OCI-LY1 (cell line): ENCODE measurements at regions not wholly inside any gene's neighbourhood (a gene's known extent, or its start where the extent isn't known, plus 50 kb on each side); places are given as distances from the start of the nearest gene placed in this dataset.

ENCODE experiments used
- H2AFZ ChIP-seq: fragments of 200-600 bp; sonication (generic), shearing (Covaris generic); 2 replicates; pipeline ENCODE4 v1.6.0; 2014; ENCODE audit warnings: antibody characterized with exemption, mild to moderate bottlenecking, low read length
- H3F3A ChIP-seq: fragments of 200-600 bp; sonication (generic), shearing (Covaris generic); 2 replicates; pipeline ENCODE4 v1.6.0; 2014; ENCODE audit warnings: mild to moderate bottlenecking, antibody characterized with exemption, low read length, moderate library complexity; ENCODE audit not compliant: insufficient read depth
- H3K27ac ChIP-seq: fragments of 200-600 bp; sonication (generic); 2 replicates; pipeline ENCODE4 v1.5.1; 2014; ENCODE audit warnings: low read length, mixed run types, mild to moderate bottlenecking, low read depth; ENCODE audit not compliant: poor library complexity, severe bottlenecking
- H3K27me3 ChIP-seq: fragments of 200-600 bp; sonication (generic); 2 replicates; pipeline ENCODE4 v1.6.0; 2014; ENCODE audit warnings: antibody characterized with exemption, mild to moderate bottlenecking, low read length, moderate library complexity; ENCODE audit not compliant: insufficient read depth
- H3K36me3 ChIP-seq: fragments of 200-600 bp; sonication (generic); 2 replicates; pipeline ENCODE4 v1.6.1; 2014; ENCODE audit warnings: mild to moderate bottlenecking, antibody characterized with exemption, low read length, moderate library complexity, mixed read lengths; ENCODE audit not compliant: insufficient read depth
- H3K4me1 ChIP-seq: fragments of 200-600 bp; sonication (generic); 2 replicates; pipeline ENCODE4 v1.5.1; 2014; ENCODE audit warnings: mild to moderate bottlenecking, low read length, moderate library complexity; ENCODE audit not compliant: insufficient read depth, severe bottlenecking
- H3K4me2 ChIP-seq: fragments of 200-600 bp; sonication (generic), shearing (Covaris generic); 2 replicates; pipeline ENCODE4 v1.6.1; 2014; ENCODE audit warnings: low read length
- H3K4me3 ChIP-seq: fragments of 200-600 bp; sonication (generic); 2 replicates; pipeline ENCODE4 v1.5.1; 2014; ENCODE audit warnings: low read length, low read depth, mild to moderate bottlenecking, mixed read lengths; ENCODE audit not compliant: poor library complexity, severe bottlenecking
- H3K79me2 ChIP-seq: fragments of 200-600 bp; shearing (Covaris generic); 2 replicates; pipeline ENCODE4 v1.6.1; 2016; ENCODE audit warnings: mixed run types, low read length, mixed read lengths; ENCODE audit not compliant: insufficient read depth
- H3K9ac ChIP-seq: fragments of 200-600 bp; sonication (generic), shearing (Covaris generic); 2 replicates; pipeline ENCODE4 v1.6.1; 2014; ENCODE audit warnings: mild to moderate bottlenecking, low read length, mixed read lengths
- H3K9me2 ChIP-seq: fragments of 200-600 bp; sonication (generic), shearing (Covaris generic); 2 replicates; pipeline ENCODE4 v1.6.1; 2014; ENCODE audit warnings: low read depth, mild to moderate bottlenecking, low read length, mixed read lengths
- H3K9me3 ChIP-seq: fragments of 200-600 bp; shearing (Covaris generic); 2 replicates; pipeline ENCODE4 v1.6.1; 2014; ENCODE audit warnings: low read length, mixed read lengths
- H4K20me1 ChIP-seq: fragments of 200-600 bp; sonication (generic), shearing (Covaris generic); 2 replicates; pipeline ENCODE4 v1.6.0; 2016; ENCODE audit warnings: mild to moderate bottlenecking, low read length; ENCODE audit not compliant: insufficient read depth
- EZH2 ChIP-seq: fragments of 200-600 bp; sonication (generic), shearing (Covaris generic); IDR thresholded peaks from 2 replicates; pipeline ENCODE4 v1.8.0; 2017; ENCODE audit warnings: borderline replicate concordance, mixed run types, mild to moderate bottlenecking, antibody characterized with exemption, low read length, moderate library complexity, mixed read lengths
- TF ChIP-seq, protein P1 (sequence below): fragments of 200-600 bp; sonication (generic), shearing (Covaris generic); IDR thresholded peaks from 2 replicates; pipeline ENCODE4 v1.5.1; 2017; ENCODE audit warnings: mild to moderate bottlenecking, antibody characterized with exemption, low read length, moderate library complexity, mixed read lengths

DNA sequence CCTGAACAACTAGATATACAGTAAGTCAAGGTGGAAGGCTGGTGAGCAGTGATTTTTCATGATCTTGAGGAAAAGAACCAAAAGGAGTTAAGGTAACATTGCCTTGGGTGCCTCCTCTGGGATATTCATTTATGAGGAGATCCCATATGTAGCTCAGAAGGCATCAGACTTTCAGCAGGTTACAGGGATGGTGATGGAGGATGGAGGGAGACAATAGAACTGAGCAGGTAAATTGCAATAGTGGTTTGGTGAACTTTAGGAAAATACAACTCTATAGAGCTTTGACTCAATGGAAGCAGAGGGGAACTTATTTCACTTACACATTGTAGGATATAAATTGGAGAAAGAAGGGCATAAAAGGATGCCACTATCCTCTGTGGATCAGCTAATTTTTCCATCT, 243.4 kb upstream of the SPRY2 start:
- Histone ChIP-seq H3K4me2 (no peak overlapping the region), H3K4me3 (no peak overlapping the region)

DNA sequence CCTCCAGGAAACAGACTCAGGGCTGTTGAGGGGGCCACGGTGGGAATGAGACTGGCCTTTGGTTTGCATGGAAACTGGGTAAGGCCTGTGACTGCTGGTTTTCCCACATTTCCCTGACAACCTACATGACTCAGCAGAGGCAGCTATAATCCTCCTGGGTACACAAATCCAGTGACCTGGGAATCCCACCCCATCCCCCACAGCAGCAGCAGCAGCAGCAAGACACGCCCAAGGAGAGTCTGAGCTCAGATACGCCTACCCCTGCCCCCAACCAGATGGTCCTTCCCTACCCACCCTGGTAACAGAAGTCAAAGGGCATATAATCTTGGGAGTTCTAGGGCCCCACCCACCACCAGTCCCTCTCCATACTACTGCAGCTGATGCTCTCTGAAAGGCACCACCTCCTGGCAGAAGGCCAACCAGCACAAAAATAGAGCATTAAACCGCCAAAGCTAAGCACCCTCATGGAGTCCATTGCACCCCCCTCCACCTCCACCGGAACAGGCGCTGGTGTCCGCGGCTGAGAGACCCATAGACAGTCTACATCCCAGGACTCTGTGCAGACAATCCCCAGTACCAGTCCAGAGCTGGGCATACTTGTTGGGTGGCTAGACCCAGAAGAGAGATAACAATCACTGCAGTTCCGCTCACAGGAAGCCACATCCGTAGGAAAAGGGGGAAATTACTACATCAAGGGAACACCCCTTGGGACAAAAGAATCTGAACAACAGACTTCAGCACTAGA, 237.2 kb upstream of the SPRY2 start:
- Histone ChIP-seq H3K9me3 (no peaks in the 10 kb centered on the region), H3K27me3 (no peaks in the 10 kb centered on the region), H4K20me1 (no peaks in the 10 kb centered on the region), H3K4me3 (no peak overlapping the region), H3K36me3 (no peaks in the 10 kb centered on the region), H3K79me2 (no peaks in the 10 kb centered on the region), H3K27ac (no peak overlapping the region), H3K9me2 (no peaks in the 10 kb centered on the region), H2AFZ (no peak overlapping the region), H3K9ac (no peak overlapping the region), H3K4me2 (no peak overlapping the region), H3F3A (no peaks in the 10 kb centered on the region), H3K4me1 (no peaks in the 10 kb centered on the region)
- TF ChIP-seq EZH2 = no peak
- TF ChIP-seq, protein P1, sequence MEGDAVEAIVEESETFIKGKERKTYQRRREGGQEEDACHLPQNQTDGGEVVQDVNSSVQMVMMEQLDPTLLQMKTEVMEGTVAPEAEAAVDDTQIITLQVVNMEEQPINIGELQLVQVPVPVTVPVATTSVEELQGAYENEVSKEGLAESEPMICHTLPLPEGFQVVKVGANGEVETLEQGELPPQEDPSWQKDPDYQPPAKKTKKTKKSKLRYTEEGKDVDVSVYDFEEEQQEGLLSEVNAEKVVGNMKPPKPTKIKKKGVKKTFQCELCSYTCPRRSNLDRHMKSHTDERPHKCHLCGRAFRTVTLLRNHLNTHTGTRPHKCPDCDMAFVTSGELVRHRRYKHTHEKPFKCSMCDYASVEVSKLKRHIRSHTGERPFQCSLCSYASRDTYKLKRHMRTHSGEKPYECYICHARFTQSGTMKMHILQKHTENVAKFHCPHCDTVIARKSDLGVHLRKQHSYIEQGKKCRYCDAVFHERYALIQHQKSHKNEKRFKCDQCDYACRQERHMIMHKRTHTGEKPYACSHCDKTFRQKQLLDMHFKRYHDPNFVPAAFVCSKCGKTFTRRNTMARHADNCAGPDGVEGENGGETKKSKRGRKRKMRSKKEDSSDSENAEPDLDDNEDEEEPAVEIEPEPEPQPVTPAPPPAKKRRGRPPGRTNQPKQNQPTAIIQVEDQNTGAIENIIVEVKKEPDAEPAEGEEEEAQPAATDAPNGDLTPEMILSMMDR = no peak

More for the DNA sequence above, 243.4 kb upstream of the SPRY2 start:
- Histone ChIP-seq H3K9me3 (no peaks in the 10 kb centered on the region), H3F3A (no peaks in the 10 kb centered on the region), H3K9ac (no peak overlapping the region), H3K36me3 (no peaks in the 10 kb centered on the region), H3K27ac (no peak overlapping the region), H3K79me2 (no peaks in the 10 kb centered on the region), H2AFZ (no peak overlapping the region), H3K27me3 (no peaks in the 10 kb centered on the region), H4K20me1 (no peaks in the 10 kb centered on the region), H3K9me2 (no peaks in the 10 kb centered on the region), H3K4me1 (no peaks in the 10 kb centered on the region)
- TF ChIP-seq, protein P1 = no peak
- TF ChIP-seq EZH2 = no peak

DNA sequence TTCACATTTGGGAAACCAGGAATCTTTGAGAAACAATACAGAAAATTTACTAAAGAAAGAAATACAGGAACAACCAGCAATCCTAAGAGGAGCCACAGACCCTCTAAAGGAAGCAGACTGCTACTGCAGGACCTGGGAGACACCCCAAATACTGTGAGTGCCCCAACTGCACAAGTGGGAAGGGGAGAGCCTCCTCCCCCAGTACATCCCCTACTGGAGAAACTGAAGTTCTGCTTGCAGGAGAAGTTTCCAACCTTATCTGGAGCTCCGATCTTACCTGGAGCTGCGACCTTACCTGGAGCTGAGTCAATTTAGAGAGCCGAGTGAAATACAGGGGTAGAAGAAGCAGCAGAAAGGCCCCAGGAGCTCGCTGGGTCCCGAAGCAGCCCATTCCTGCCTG, 236.4 kb upstream of the SPRY2 start:
- Histone ChIP-seq H3K27me3 (no peaks in the 10 kb centered on the region), H3K9me2 (no peaks in the 10 kb centered on the region), H2AFZ (no peak overlapping the region), H3K4me3 (no peak overlapping the region), H3K4me1 (no peaks in the 10 kb centered on the region), H3K4me2 (no peak overlapping the region), H3K9me3 (no peaks in the 10 kb centered on the region), H4K20me1 (no peaks in the 10 kb centered on the region), H3K36me3 (no peaks in the 10 kb centered on the region), H3K27ac (no peak overlapping the region), H3F3A (no peaks in the 10 kb centered on the region), H3K79me2 (no peaks in the 10 kb centered on the region), H3K9ac (no peak overlapping the region)
- no peak for TF ChIP-seq EZH2
- TF ChIP-seq, protein P1 = no peak
